ENCODE measurements at regions not wholly inside any gene's neighbourhood (a gene's known extent, or its start where the extent isn't known, plus 50 kb on each side); places are given as distances from the start of the nearest gene placed in this dataset.

GRCh38 chr12:23128462-23128861 lies 503.5 kb downstream of the ETNK1 start:
- TF ChIP-seq CTCF (IDR thresholded peaks at IDR 0.05): no peak
- no peak for TF ChIP-seq POLR2A (IDR thresholded peaks at IDR 0.05)

All from lower leg skin (tissue), 3 donors.